CD4-positive, alpha-beta memory T cell (primary cell): ENCODE measurements at regions not wholly inside any gene's neighbourhood (a gene's known extent, or its start where the extent isn't known, plus 50 kb on each side); places are given as distances from the start of the nearest gene placed in this dataset.

Experiments
- CTCF ChIA-PET: fragments of 350-600 bp; sonication (Branson Sonifier 250); formaldehyde crosslinking; loops from one replicate; lab custom pipeline; 2021; ENCODE audit warnings: inconsistent platforms; ENCODE audit not compliant: partially characterized antibody; lab: Charles Lee
- POLR2A ChIA-PET: fragments of 350-600 bp; sonication (Branson Sonifier 250); formaldehyde crosslinking; loops from one replicate; lab custom pipeline; 2021; ENCODE audit not compliant: partially characterized antibody; lab: Charles Lee
- DNase-seq, 5 donors: peaks; one replicate each; pipeline versions ENCODE4 v3.0.0 to v3.0.0-alpha.2; 2020 to 2022; ENCODE audit warnings: mixed read lengths in 1 of 5
- H3K27ac ChIP-seq: one replicate; pipeline ENCODE4 v1.7.0; 2013; ENCODE audit warnings: low read depth, low read length
- H3K27me3 ChIP-seq: 2 replicates; pipeline ENCODE4 v1.7.0; 2013; ENCODE audit warnings: mild to moderate bottlenecking, low read length, moderate library complexity; ENCODE audit not compliant: insufficient read depth
- H3K36me3 ChIP-seq: 2 replicates; pipeline ENCODE4 v1.7.0; 2013; ENCODE audit warnings: mild to moderate bottlenecking, low read length, moderate library complexity; ENCODE audit not compliant: insufficient read depth
- H3K4me1 ChIP-seq: 2 replicates; pipeline ENCODE4 v1.7.0; 2013; ENCODE audit warnings: mild to moderate bottlenecking, low read length, moderate library complexity; ENCODE audit not compliant: insufficient read depth
- H3K4me3 ChIP-seq, 2 donors: one replicate each; pipeline ENCODE4 v1.7.0; 2013; ENCODE audit warnings: low read length in 2 of 2, mild to moderate bottlenecking in 1 of 2
- H3K9me3 ChIP-seq, 2 donors: one replicate each; pipeline ENCODE4 v1.7.0; 2013; ENCODE audit warnings: low read length in 2 of 2, control low read depth in 1 of 2; ENCODE audit not compliant: control insufficient read depth in 1 of 2
- H3K27ac Mint-ChIP-seq, 7 donors: one replicate each; pipeline ENCODE4 v1.8.0; 2020 to 2021; ENCODE audit warnings: mixed read lengths in 7 of 7, mild to moderate bottlenecking in 6 of 7, inconsistent platforms in 3 of 7, moderate library complexity in 3 of 7
- H3K27me3 Mint-ChIP-seq, 2 donors: one replicate each; pipeline ENCODE4 v1.8.0; 2020 to 2021; ENCODE audit warnings: mixed read lengths in 2 of 2
- H3K36me3 Mint-ChIP-seq, 2 donors: one replicate each; pipeline ENCODE4 v1.8.0; 2020 to 2021; ENCODE audit warnings: mixed read lengths in 2 of 2, inconsistent platforms in 1 of 2, mild to moderate bottlenecking in 1 of 2
- H3K4me1 Mint-ChIP-seq, 4 donors: one replicate each; pipeline ENCODE4 v1.8.0; 2020 to 2021; ENCODE audit warnings: mixed read lengths in 4 of 4, mild to moderate bottlenecking in 1 of 4
- H3K4me3 Mint-ChIP-seq, 8 donors: one replicate each; pipeline ENCODE4 v1.8.0; 2020 to 2021; ENCODE audit warnings: mixed read lengths in 8 of 8, mild to moderate bottlenecking in 7 of 8, moderate library complexity in 6 of 8, inconsistent platforms in 3 of 8
- H3K9me3 Mint-ChIP-seq, 8 donors: one replicate each; pipeline ENCODE4 v1.8.0; 2020 to 2021; ENCODE audit warnings: mixed read lengths in 8 of 8, mild to moderate bottlenecking in 5 of 8, inconsistent platforms in 3 of 8, moderate library complexity in 1 of 8
- intact Hi-C: fragments of 100-400 bp; cut with micrococcal nuclease; formaldehyde crosslinking; loops from one replicate; pipeline ENCODE4 v1.15.1; 2023

GRCh38 chr20:16208443-16208842 lies 364.8 kb downstream of the KIF16B start:
- Histone ChIP-seq H3K27me3 (no peaks in the 10 kb centered on the region), H3K4me1 (no peaks in the 10 kb centered on the region), H3K4me3 (no peak overlapping the region), H3K27ac (no peak overlapping the region), H3K36me3 (no peaks in the 10 kb centered on the region), H3K9me3 (no peaks in the 10 kb centered on the region)
- H3K4me1 Mint-ChIP-seq = no peaks in the 10 kb centered on the region
- ChIA-PET POLR2A (no interaction called here), CTCF (no interaction called here)
- no peak overlapping the region for H3K4me3 Mint-ChIP-seq
- H3K27me3 Mint-ChIP-seq = no peaks in the 10 kb centered on the region
- peak overlapping the region in 1 of 7 donors; percentile 6 for H3K27ac Mint-ChIP-seq
- DNase-seq = no peak
- H3K36me3 Mint-ChIP-seq = no peaks in the 10 kb centered on the region
- H3K9me3 Mint-ChIP-seq = peaks cover 0 to 8% (median 0%) of the 10 kb centered on the region in 8 donors
- intact Hi-C loops = no loop called here

- Mint-ChIP-seq H3K9me3 (peaks cover 0 to 8% (median 0%) of the 10 kb centered on the region in 8 donors), H3K4me3 (no peak overlapping the region)
Observed at GRCh38 chr20:16206817-16207216, 366.4 kb downstream of the KIF16B start.

GRCh38 chr20:16205507-16205906 lies 367.7 kb downstream of the KIF16B start:
- DNase-seq = no peak
- H3K9me3 ChIP-seq = no peaks in the 10 kb centered on the region
- H3K4me1 ChIP-seq = no peaks in the 10 kb centered on the region
- no peak overlapping the region for H3K4me3 ChIP-seq
- Mint-ChIP-seq H3K36me3 (no peaks in the 10 kb centered on the region), H3K4me3 (no peak overlapping the region), H3K27ac (no peak overlapping the region), H3K4me1 (no peaks in the 10 kb centered on the region), H3K9me3 (peaks cover 0 to 6% (median 0%) of the 10 kb centered on the region in 8 donors), H3K27me3 (peaks cover 0 to 1% of the 10 kb centered on the region in 2 donors)
- H3K27ac ChIP-seq = no peak overlapping the region
- CTCF ChIA-PET = interaction anchor here (0.7 kb wide), 1 partner anchor 40 kb away, joined by 3 read pairs; no protein-coding TSS in a partner anchor
- intact Hi-C loops = no loop called here
- H3K36me3 ChIP-seq = no peaks in the 10 kb centered on the region
- POLR2A ChIA-PET = no interaction called here
- H3K27me3 ChIP-seq = no peaks in the 10 kb centered on the region

More at GRCh38 chr20:16206817-16207216, 366.4 kb downstream of the KIF16B start:
- H3K4me1 Mint-ChIP-seq = no peaks in the 10 kb centered on the region
- Histone ChIP-seq H3K27me3 (no peaks in the 10 kb centered on the region), H3K9me3 (no peaks in the 10 kb centered on the region), H3K27ac (no peak overlapping the region), H3K36me3 (no peaks in the 10 kb centered on the region), H3K4me1 (no peaks in the 10 kb centered on the region), H3K4me3 (no peak overlapping the region)
- CTCF ChIA-PET = no interaction called here
- H3K27ac Mint-ChIP-seq = no peak overlapping the region
- DNase-seq = no peak
- intact Hi-C loops = no loop called here
- no peaks in the 10 kb centered on the region for H3K36me3 Mint-ChIP-seq
- POLR2A ChIA-PET = no interaction called here
- no peaks in the 10 kb centered on the region for H3K27me3 Mint-ChIP-seq

- no peaks in the 10 kb centered on the region for H3K4me1 ChIP-seq
- DNase-seq = no peak
- intact Hi-C loops = no loop called here
- no peaks in the 10 kb centered on the region for H3K4me1 Mint-ChIP-seq
- H3K27me3 ChIP-seq = no peaks in the 10 kb centered on the region
- H3K36me3 ChIP-seq = no peaks in the 10 kb centered on the region
- peaks cover 0 to 7% (median 0%) of the 10 kb centered on the region in 8 donors for H3K9me3 Mint-ChIP-seq
- no peak overlapping the region for H3K27ac ChIP-seq
- H3K9me3 ChIP-seq = no peaks in the 10 kb centered on the region
- no peak overlapping the region for H3K27ac Mint-ChIP-seq
- peaks cover 0 to 1% of the 10 kb centered on the region in 2 donors for H3K27me3 Mint-ChIP-seq
- ChIA-PET CTCF (no interaction called here), POLR2A (no interaction called here)
- H3K36me3 Mint-ChIP-seq = no peaks in the 10 kb centered on the region
- no peak overlapping the region for H3K4me3 Mint-ChIP-seq
- no peak overlapping the region for H3K4me3 ChIP-seq
Observed at GRCh38 chr20:16203096-16203495, 370.2 kb downstream of the KIF16B start.

GRCh38 chr20:16201191-16201590 lies 372.1 kb downstream of the KIF16B start:
- H3K9me3 Mint-ChIP-seq = peaks cover 0 to 7% (median under 1%) of the 10 kb centered on the region in 8 donors
- no peaks in the 10 kb centered on the region for H3K36me3 Mint-ChIP-seq
- CTCF ChIA-PET = no interaction called here
- Histone ChIP-seq H3K36me3 (no peaks in the 10 kb centered on the region), H3K4me3 (no peak overlapping the region), H3K4me1 (no peaks in the 10 kb centered on the region), H3K27me3 (no peaks in the 10 kb centered on the region), H3K27ac (no peak overlapping the region), H3K9me3 (no peaks in the 10 kb centered on the region)
- no peak for DNase-seq
- POLR2A ChIA-PET = no interaction called here
- no peak overlapping the region for H3K4me3 Mint-ChIP-seq
- H3K27me3 Mint-ChIP-seq = peaks cover 0 to 1% of the 10 kb centered on the region in 2 donors
- no peaks in the 10 kb centered on the region for H3K4me1 Mint-ChIP-seq
- no peak overlapping the region for H3K27ac Mint-ChIP-seq
- intact Hi-C loops = no loop called here

- no peak for DNase-seq
- CTCF ChIA-PET = no interaction called here
- peaks cover 0 to 1% of the 10 kb centered on the region in 2 donors for H3K27me3 Mint-ChIP-seq
- H3K27ac Mint-ChIP-seq = no peak overlapping the region
- no peak overlapping the region for H3K27ac ChIP-seq
- H3K4me1 Mint-ChIP-seq = peaks cover 0 to 1% (median 0%) of the 10 kb centered on the region in 4 donors
- no peak overlapping the region for H3K4me3 Mint-ChIP-seq
- no peak overlapping the region for H3K4me3 ChIP-seq
- H3K9me3 ChIP-seq = no peaks in the 10 kb centered on the region
- no peaks in the 10 kb centered on the region for H3K27me3 ChIP-seq
- intact Hi-C loops = no loop called here
- POLR2A ChIA-PET = no interaction called here
- peaks cover 0 to 7% (median 0%) of the 10 kb centered on the region in 8 donors for H3K9me3 Mint-ChIP-seq
- H3K36me3 Mint-ChIP-seq = no peaks in the 10 kb centered on the region
- H3K36me3 ChIP-seq = no peaks in the 10 kb centered on the region
- no peaks in the 10 kb centered on the region for H3K4me1 ChIP-seq
Observed at GRCh38 chr20:16197696-16198095, 375.6 kb downstream of the KIF16B start.

GRCh38 chr20:16195671-16196070 lies 377.6 kb downstream of the KIF16B start:
- ChIA-PET CTCF (no interaction called here), POLR2A (no interaction called here)
- Mint-ChIP-seq H3K27ac (no peak overlapping the region), H3K4me1 (peaks cover 0 to 1% (median 0%) of the 10 kb centered on the region in 4 donors), H3K36me3 (no peaks in the 10 kb centered on the region), H3K4me3 (no peak overlapping the region), H3K27me3 (no peaks in the 10 kb centered on the region), H3K9me3 (peaks cover 0 to 7% (median 0%) of the 10 kb centered on the region in 8 donors)
- Histone ChIP-seq H3K4me1 (no peaks in the 10 kb centered on the region), H3K4me3 (no peak overlapping the region), H3K9me3 (no peaks in the 10 kb centered on the region), H3K27ac (no peak overlapping the region), H3K36me3 (no peaks in the 10 kb centered on the region), H3K27me3 (no peaks in the 10 kb centered on the region)
- intact Hi-C loops = no loop called here
- DNase-seq = no peak
